ENCODE measurements at regions not wholly inside any gene's neighbourhood (a gene's known extent, or its start where the extent isn't known, plus 50 kb on each side); places are given as distances from the start of the nearest gene placed in this dataset.

GRCh38 chr18:22253676-22254075 is 84.3 kb downstream of the GATA6 start:
- DNase-seq (no peak), ATAC-seq (no peak)

- DNase-seq (no peak), ATAC-seq (no peak)
These were observed 83.8 kb downstream of the GATA6 start for GRCh38 chr18:22253156-22253555.
